HEK293T (cell line): ENCODE measurements at regions not wholly inside any gene's neighbourhood (a gene's known extent, or its start where the extent isn't known, plus 50 kb on each side); places are given as distances from the start of the nearest gene placed in this dataset.

Experiments used
- ARNT ChIP-seq: fragments of 450-650 bp; IDR thresholded peaks from 2 replicates; pipeline ENCODE4 v1.6.1; 2017; ENCODE audit warnings: mild to moderate bottlenecking
- BHLHE40 ChIP-seq: fragments of 450-650 bp; IDR thresholded peaks from 2 replicates; pipeline ENCODE4 v1.6.1; 2016; ENCODE audit warnings: mild to moderate bottlenecking, moderate library complexity, borderline replicate concordance
- CTBP1 ChIP-seq: fragments of 450-650 bp; IDR thresholded peaks from 2 replicates; pipeline ENCODE4 v1.6.1; 2016; ENCODE audit warnings: borderline replicate concordance
- ELF4 ChIP-seq: fragments of 450-650 bp; IDR thresholded peaks from 2 replicates; pipeline ENCODE4 v1.6.1; 2017; ENCODE audit warnings: antibody characterized with exemption
- FOXA1 ChIP-seq: fragments of 450-650 bp; IDR thresholded peaks from 2 replicates; pipeline ENCODE4 v1.6.1; 2016; ENCODE audit warnings: mild to moderate bottlenecking
- FOXM1 ChIP-seq: fragments of 450-650 bp; IDR thresholded peaks from 2 replicates; pipeline ENCODE4 v1.6.1; 2017; ENCODE audit warnings: mild to moderate bottlenecking, borderline replicate concordance
- HDGF ChIP-seq: fragments of 450-650 bp; IDR thresholded peaks from 2 replicates; pipeline ENCODE4 v1.6.1; 2017; ENCODE audit warnings: antibody characterized with exemption, borderline replicate concordance
- L3MBTL2 ChIP-seq: fragments of 450-650 bp; conservative IDR thresholded peaks from 2 replicates; pipeline ENCODE4 v1.6.1; 2016; ENCODE audit warnings: mild to moderate bottlenecking
- LEF1 ChIP-seq: fragments of 450-650 bp; IDR thresholded peaks from 2 replicates; pipeline ENCODE4 v1.6.1; 2017; ENCODE audit warnings: mild to moderate bottlenecking, borderline replicate concordance
- NFRKB ChIP-seq: fragments of 450-650 bp; IDR thresholded peaks from 2 replicates; pipeline ENCODE4 v1.6.1; 2016; ENCODE audit warnings: mild to moderate bottlenecking, moderate library complexity
- SP1 ChIP-seq: fragments of 450-650 bp; IDR thresholded peaks from 2 replicates; pipeline ENCODE4 v1.6.1; 2017
- SUZ12 ChIP-seq: fragments of 450-650 bp; IDR thresholded peaks from 2 replicates; pipeline ENCODE4 v1.6.1; 2016; ENCODE audit warnings: mild to moderate bottlenecking
- TARDBP ChIP-seq: fragments of 450-650 bp; IDR thresholded peaks from 2 replicates; pipeline ENCODE4 v1.6.1; 2016
- ZNF384 ChIP-seq: fragments of 450-650 bp; IDR thresholded peaks from 2 replicates; pipeline ENCODE4 v1.6.1; 2016

DNA sequence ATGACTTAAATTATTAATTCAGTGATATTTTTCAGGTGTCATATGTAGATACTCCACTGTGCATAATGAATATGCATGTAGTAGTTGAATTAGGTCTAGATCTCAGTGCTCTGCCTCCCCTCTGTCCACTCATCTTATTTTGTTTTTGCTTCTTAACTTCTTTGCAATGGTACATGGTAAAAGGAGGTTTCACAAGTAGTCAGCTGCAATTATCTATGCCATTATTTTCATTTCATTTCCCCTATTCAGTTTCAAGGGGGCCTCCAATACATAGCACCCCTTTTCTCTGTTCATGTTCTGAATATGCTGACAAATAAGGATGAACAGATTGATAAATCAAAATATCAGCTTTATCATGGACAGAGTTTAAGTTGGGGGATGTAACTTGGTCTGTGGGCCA is 511.6 kb upstream of the ZNF608 start:
- TF ChIP-seq LEF1: no peak
- TF ChIP-seq SP1: no peak
- no peak for TF ChIP-seq CTBP1
- TF ChIP-seq HDGF: no peak
- no peak for TF ChIP-seq NFRKB
- no peak for TF ChIP-seq BHLHE40
- TF ChIP-seq L3MBTL2: no peak
- no peak for TF ChIP-seq TARDBP
- TF ChIP-seq FOXM1: no peak
- no peak for TF ChIP-seq FOXA1
- no peak for TF ChIP-seq ARNT
- no peak for TF ChIP-seq ELF4
- no peak for TF ChIP-seq ZNF384
- no peak for TF ChIP-seq SUZ12
